Lower lobe of right lung (tissue), 2 donors: ENCODE measurements at regions not wholly inside any gene's neighbourhood (a gene's known extent, or its start where the extent isn't known, plus 50 kb on each side); places are given as distances from the start of the nearest gene placed in this dataset.
A peak's percentile ranks its signal among the peaks of the same experiment; 100 is the strongest.

Experiments used
- ATAC-seq, 2 donors: fragments of 200-7000 bp; cut with Tn5 transposase; one replicate each; pipeline ENCODE4 v1.9.1; 2020 to 2022; ENCODE audit warnings: mild to moderate bottlenecking in 2 of 2, moderate library complexity in 2 of 2
- DNase-seq: peaks from one replicate; pipeline ENCODE4 v3.0.0-alpha.2; 2020
- H3K27ac ChIP-seq: fragments of 200-600 bp; one replicate; pipeline ENCODE4 v1.8.0; 2022
- H3K27me3 ChIP-seq: fragments of 200-600 bp; one replicate; pipeline ENCODE4 v1.8.0; 2022; ENCODE audit warnings: low read depth
- H3K36me3 ChIP-seq: fragments of 200-600 bp; one replicate; pipeline ENCODE4 v1.8.0; 2022; ENCODE audit warnings: mild to moderate bottlenecking
- H3K4me1 ChIP-seq: fragments of 200-600 bp; one replicate; pipeline ENCODE4 v1.8.0; 2022
- H3K4me3 ChIP-seq: fragments of 200-600 bp; one replicate; pipeline ENCODE4 v1.8.0; 2022; ENCODE audit warnings: mild to moderate bottlenecking
- H3K9me3 ChIP-seq: fragments of 200-600 bp; one replicate; pipeline ENCODE4 v1.8.0; 2022
- intact Hi-C: fragments of 100-400 bp; cut with DNase I; formaldehyde crosslinking; loops from one replicate; pipeline ENCODE4 v1.11.0; 2022
- TF ChIP-seq, protein P1 (sequence below): fragments of 200-600 bp; IDR thresholded peaks from one replicate; pipeline ENCODE4 v1.8.0; 2022; ENCODE audit warnings: antibody characterized with exemption, mild to moderate bottlenecking
- donor health status: DM: no; HTN: yes; CAD: no; lungs with severe emphysema.

GRCh38 chr6:11486959-11487358 lies 50.6 kb upstream of the TMEM170B start:
- Histone ChIP-seq H3K27ac (no peak overlapping the region), H3K36me3 (no peaks in the 10 kb centered on the region), H3K4me3 (no peak overlapping the region), H3K27me3 (no peaks in the 10 kb centered on the region), H3K4me1 (no peaks in the 10 kb centered on the region), H3K9me3 (no peaks in the 10 kb centered on the region)
- ATAC-seq, result no peak
- TF ChIP-seq, protein P1, sequence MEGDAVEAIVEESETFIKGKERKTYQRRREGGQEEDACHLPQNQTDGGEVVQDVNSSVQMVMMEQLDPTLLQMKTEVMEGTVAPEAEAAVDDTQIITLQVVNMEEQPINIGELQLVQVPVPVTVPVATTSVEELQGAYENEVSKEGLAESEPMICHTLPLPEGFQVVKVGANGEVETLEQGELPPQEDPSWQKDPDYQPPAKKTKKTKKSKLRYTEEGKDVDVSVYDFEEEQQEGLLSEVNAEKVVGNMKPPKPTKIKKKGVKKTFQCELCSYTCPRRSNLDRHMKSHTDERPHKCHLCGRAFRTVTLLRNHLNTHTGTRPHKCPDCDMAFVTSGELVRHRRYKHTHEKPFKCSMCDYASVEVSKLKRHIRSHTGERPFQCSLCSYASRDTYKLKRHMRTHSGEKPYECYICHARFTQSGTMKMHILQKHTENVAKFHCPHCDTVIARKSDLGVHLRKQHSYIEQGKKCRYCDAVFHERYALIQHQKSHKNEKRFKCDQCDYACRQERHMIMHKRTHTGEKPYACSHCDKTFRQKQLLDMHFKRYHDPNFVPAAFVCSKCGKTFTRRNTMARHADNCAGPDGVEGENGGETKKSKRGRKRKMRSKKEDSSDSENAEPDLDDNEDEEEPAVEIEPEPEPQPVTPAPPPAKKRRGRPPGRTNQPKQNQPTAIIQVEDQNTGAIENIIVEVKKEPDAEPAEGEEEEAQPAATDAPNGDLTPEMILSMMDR, result no peak
- DNase-seq, result no peak
- intact Hi-C loops, result no loop called here

DNA sequence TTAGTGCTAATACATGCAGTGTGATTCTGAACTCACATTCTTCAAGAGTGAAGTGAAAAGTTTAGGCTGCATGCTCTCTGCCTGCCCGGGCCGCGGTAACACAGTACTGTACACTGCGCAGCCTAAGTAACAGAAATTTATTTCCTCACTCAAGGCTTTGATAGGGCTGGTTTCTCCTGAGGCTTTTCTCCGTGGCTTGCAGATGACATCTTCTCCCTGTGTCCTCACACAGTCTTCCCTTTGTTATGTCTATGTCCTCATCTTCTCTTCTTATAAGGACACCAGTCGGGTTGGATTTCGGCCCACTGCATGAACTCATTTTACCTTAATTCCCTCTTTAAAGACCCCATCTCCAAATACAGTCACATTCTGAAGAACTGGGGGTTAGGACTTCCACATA lies 51.1 kb upstream of the TMEM170B start:
- no peak for ATAC-seq
- DNase-seq, result no peak
- TF ChIP-seq, protein P1, result no peak
- H3K36me3 ChIP-seq, result no peaks in the 10 kb centered on the region
- no peak overlapping the region for H3K27ac ChIP-seq
- H3K4me3 ChIP-seq, result no peak overlapping the region
- H3K27me3 ChIP-seq, result no peaks in the 10 kb centered on the region
- no peaks in the 10 kb centered on the region for H3K9me3 ChIP-seq
- intact Hi-C loops, result no loop called here
- no peaks in the 10 kb centered on the region for H3K4me1 ChIP-seq

DNA sequence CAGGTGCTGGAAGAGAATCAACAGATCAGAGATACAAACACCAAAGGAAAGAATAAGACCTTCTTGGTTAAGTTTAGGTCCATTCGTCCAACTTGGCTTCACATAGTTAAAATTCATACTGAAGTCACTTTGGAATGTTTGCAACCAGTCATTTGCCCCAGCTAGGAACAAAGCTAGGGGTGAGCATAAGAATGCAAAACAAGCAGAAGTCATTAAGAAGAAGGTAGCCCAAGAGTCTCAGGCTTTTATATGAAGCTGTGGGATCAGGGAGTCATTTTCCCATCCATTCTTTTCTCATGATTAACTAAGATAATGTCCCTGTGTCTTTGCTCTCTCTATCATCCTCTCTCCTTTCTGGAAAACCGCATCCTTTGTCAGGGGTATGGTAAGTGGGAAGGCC lies 51.5 kb upstream of the TMEM170B start:
- H3K36me3 ChIP-seq, result no peaks in the 10 kb centered on the region
- H3K4me1 ChIP-seq, result no peaks in the 10 kb centered on the region
- intact Hi-C loops, result no loop called here
- no peak for DNase-seq
- TF ChIP-seq, protein P1, result no peak
- H3K9me3 ChIP-seq, result no peaks in the 10 kb centered on the region
- no peak for ATAC-seq
- no peak overlapping the region for H3K4me3 ChIP-seq
- no peak overlapping the region for H3K27ac ChIP-seq
- H3K27me3 ChIP-seq, result no peaks in the 10 kb centered on the region

DNA sequence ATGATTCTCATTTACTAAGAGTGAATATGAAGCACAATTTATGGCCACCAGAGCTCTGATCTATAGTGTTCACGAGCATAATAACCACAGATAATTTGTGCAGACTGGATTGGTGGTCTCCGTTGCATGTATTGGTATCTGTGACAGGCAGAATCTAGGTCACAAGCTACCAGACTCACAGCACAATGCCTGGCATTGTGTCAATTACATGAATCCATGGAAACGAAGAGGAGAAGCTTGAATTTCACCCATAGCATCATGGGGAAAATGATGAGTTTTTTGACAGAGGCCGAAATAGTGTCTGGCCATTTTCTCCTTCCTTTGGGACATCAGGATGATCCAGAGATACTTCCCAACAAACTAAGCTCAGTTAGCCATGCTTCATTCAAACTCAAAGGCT lies 52.3 kb upstream of the TMEM170B start:
- Histone ChIP-seq H3K36me3 (no peaks in the 10 kb centered on the region), H3K9me3 (no peaks in the 10 kb centered on the region), H3K27me3 (no peaks in the 10 kb centered on the region), H3K27ac (no peak overlapping the region), H3K4me3 (no peak overlapping the region), H3K4me1 (no peaks in the 10 kb centered on the region)
- ATAC-seq (no peak), DNase-seq (no peak)
- intact Hi-C loops, result no loop called here
- TF ChIP-seq, protein P1, result no peak

DNA sequence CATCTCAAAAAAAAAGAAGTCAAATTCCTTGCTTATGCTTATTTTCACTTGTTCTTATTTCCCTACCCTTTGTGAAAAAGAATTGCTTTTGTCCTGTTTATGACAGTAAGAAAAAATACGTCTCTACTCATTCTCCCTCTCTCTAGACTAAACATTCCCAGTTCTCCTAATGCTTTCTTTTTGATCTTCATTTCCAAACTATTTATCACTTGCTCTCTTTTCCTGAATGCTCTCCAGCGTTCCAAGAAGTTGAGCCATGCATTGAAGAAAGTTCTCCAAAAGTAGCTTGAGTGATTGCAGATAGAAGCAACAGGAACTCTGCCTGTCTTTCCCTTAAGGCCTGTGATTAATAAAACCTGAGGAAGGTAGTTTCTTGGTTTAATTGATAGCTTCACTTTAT lies 53.1 kb upstream of the TMEM170B start:
- TF ChIP-seq, protein P1, result no peak
- H3K27ac ChIP-seq, result peak overlapping the region; percentile 33

GRCh38 chr6:11482616-11483015 lies 54.9 kb upstream of the TMEM170B start:
- TF ChIP-seq, protein P1, result no peak
- ATAC-seq (peak in 1 of 2 donors; percentile 40), DNase-seq (no peak)
- no peaks in the 10 kb centered on the region for H3K27me3 ChIP-seq
- no peaks in the 10 kb centered on the region for H3K4me1 ChIP-seq
- intact Hi-C loops, result no loop called here
- H3K4me3 ChIP-seq, result no peak overlapping the region
- H3K36me3 ChIP-seq, result no peaks in the 10 kb centered on the region
- no peaks in the 10 kb centered on the region for H3K9me3 ChIP-seq
- no peak overlapping the region for H3K27ac ChIP-seq

More for the DNA sequence above, 53.1 kb upstream of the TMEM170B start:
- no peak overlapping the region for H3K4me3 ChIP-seq
- no peak for DNase-seq
- no peaks in the 10 kb centered on the region for H3K9me3 ChIP-seq
- no peaks in the 10 kb centered on the region for H3K27me3 ChIP-seq
- intact Hi-C loops, result no loop called here
- ATAC-seq, result no peak
- no peaks in the 10 kb centered on the region for H3K36me3 ChIP-seq
- H3K4me1 ChIP-seq, result no peaks in the 10 kb centered on the region
